ENCODE measurements at regions not wholly inside any gene's neighbourhood (a gene's known extent, or its start where the extent isn't known, plus 50 kb on each side); places are given as distances from the start of the nearest gene placed in this dataset.

DNA sequence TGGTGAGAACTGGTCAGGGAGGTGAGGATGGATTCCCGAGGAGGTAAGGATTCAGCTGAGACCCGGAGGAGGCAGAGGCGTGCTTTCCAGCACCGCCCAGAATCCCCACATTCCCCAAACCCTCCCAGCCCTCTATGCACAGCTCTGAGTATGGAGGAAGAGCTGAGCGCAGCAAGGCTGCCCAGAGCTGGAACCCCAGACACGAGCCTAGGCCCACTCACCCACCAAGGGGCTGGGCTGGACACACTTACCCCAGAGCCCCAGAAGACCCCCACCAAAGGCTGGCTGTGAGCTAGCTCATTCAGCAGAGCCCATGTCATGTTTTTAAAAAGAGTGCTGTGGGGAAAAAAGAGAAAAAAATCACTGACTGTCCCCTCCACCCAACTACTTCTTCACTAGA lies 271.5 kb downstream of the XXYLT1 start:
- TF ChIP-seq POLR2AphosphoS5 (IDR thresholded peaks at IDR 0.05; ENCODE audit: borderline replicate concordance, low read depth, low read length) (no peak), EZH2 (IDR thresholded peaks at IDR 0.05) (no peak)

Data from SK-N-MC (cell line).